AG04449 (cell line): ENCODE measurements at regions not wholly inside any gene's neighbourhood (a gene's known extent, or its start where the extent isn't known, plus 50 kb on each side); places are given as distances from the start of the nearest gene placed in this dataset.

Experiments
- CTCF ChIA-PET: fragments of 350-600 bp; formaldehyde crosslinking; extraction: SDS; loops from one replicate; lab custom pipeline; 2021; ENCODE audit warnings: antibody characterized with exemption; lab: Yijun Ruan, JAX
- POLR2A ChIA-PET: fragments of 400-600, 350-600 bp; formaldehyde crosslinking; extraction: SDS; loops from one replicate; lab custom pipeline; 2020; ENCODE audit warnings: antibody characterized with exemption, inconsistent platforms; lab: Yijun Ruan, JAX
- DNase-seq: peaks from one replicate; pipeline ENCODE4 v3.0.0-alpha.2; 2010; ENCODE audit warnings: low read depth, low spot score
- H3K4me3 ChIP-seq: 2 replicates; pipeline ENCODE4 v1.5.1; 2011; ENCODE audit warnings: low read depth, mild to moderate bottlenecking, control low read depth, low read length
- CTCF ChIP-seq: IDR thresholded peaks from one replicate; pipeline ENCODE4 v1.5.1; 2011; ENCODE audit warnings: mild to moderate bottlenecking, moderate library complexity, low read length, control low read depth, inconsistent platforms; ENCODE audit not compliant: insufficient read depth; ENCODE audit errors: missing control alignments

- ChIA-PET POLR2A (no interaction called here), CTCF (no interaction called here)
- H3K4me3 ChIP-seq: no peak overlapping the region
- no peak for TF ChIP-seq CTCF
- DNase-seq: no peak
These were observed 102.9 kb downstream of the TSN start for GRCh38 chr2:121858369-121858768.

- H3K4me3 ChIP-seq: no peak overlapping the region
- CTCF ChIA-PET: no interaction called here
- no peak for DNase-seq
- POLR2A ChIA-PET: no interaction called here
- no peak for TF ChIP-seq CTCF
These were observed 103.4 kb downstream of the TSN start for GRCh38 chr2:121858847-121859246.

GRCh38 chr2:121860033-121860757 is 104.7 kb downstream of the TSN start:
- DNase-seq: peak; percentile 41
- POLR2A ChIA-PET: no interaction called here
- no peak overlapping the region for H3K4me3 ChIP-seq
- CTCF ChIA-PET: no interaction called here
- TF ChIP-seq CTCF: no peak

- POLR2A ChIA-PET: no interaction called here
- no peak for TF ChIP-seq CTCF
- H3K4me3 ChIP-seq: no peak overlapping the region
- no peak for DNase-seq
- CTCF ChIA-PET: no interaction called here
These were observed 105.3 kb downstream of the TSN start for GRCh38 chr2:121860758-121861227.

- CTCF ChIA-PET: no interaction called here
- POLR2A ChIA-PET: no interaction called here
- TF ChIP-seq CTCF: no peak
- no peak for DNase-seq
- H3K4me3 ChIP-seq: no peak overlapping the region
These were observed 106.8 kb downstream of the TSN start for GRCh38 chr2:121862286-121862685.

- ChIA-PET CTCF (no interaction called here), POLR2A (no interaction called here)
- TF ChIP-seq CTCF: no peak
- DNase-seq: no peak
- no peak overlapping the region for H3K4me3 ChIP-seq
These were observed 110.5 kb downstream of the TSN start for GRCh38 chr2:121865914-121866313.
